HepG2 (cell line): ENCODE measurements at regions not wholly inside any gene's neighbourhood (a gene's known extent, or its start where the extent isn't known, plus 50 kb on each side); places are given as distances from the start of the nearest gene placed in this dataset.

Experiments used
- ATAC-seq: fragments of 200-7000 bp; cut with Tn5 transposase; 3 replicates; pipeline ENCODE4 v1.9.1; 2020; ENCODE audit warnings: mild to moderate bottlenecking, moderate library complexity
- BruUV-seq: library from RNA; stranded (reverse); fragments of 400-500 nt; replicated peaks from 2 replicates; lab custom pipeline; 2021; lab: Mats Ljungman, UMichigan
- CTCF ChIA-PET: fragments of 300-600 bp; formaldehyde crosslinking; extraction: SDS; loops from one replicate; lab custom pipeline; 2021; ENCODE audit warnings: low total read pairs, inconsistent platforms, low intra/inter-chr PET ratio; lab: Yijun Ruan, JAX
- POLR2A ChIA-PET: fragments of 350-600 bp; sonication (Branson Sonifier 250); formaldehyde crosslinking; loops from one replicate; lab custom pipeline; 2020; ENCODE audit warnings: antibody characterized with exemption, inconsistent platforms; lab: Yijun Ruan, JAX
- DNase-seq: peaks from one replicate; pipeline ENCODE4 v3.0.0-alpha.2; 2015; ENCODE audit warnings: low spot score
- FAIRE-seq: peaks from 3 replicates; lab custom pipeline; 2011; peaks lifted over from hg19 to GRCh38; lab: Jason Lieb, UNC
- H2AFZ ChIP-seq: one replicate; pipeline ENCODE4 v1.6.1; 2011; ENCODE audit warnings: low read length, inconsistent platforms
- H3K27ac ChIP-seq: fragments of 300-600 bp; 3 replicates; pipeline ENCODE4 v1.8.0; 2011; ENCODE audit warnings: mixed run types, mild to moderate bottlenecking, mixed read lengths, low read length, inconsistent platforms; ENCODE audit not compliant: insufficient read depth; ENCODE audit errors: extremely low read length
- H3K27me3 ChIP-seq, 2 experiments: fragments of 200-600 bp in 1 of 2; 2 replicates in 1 of 2; 3 replicates in 1 of 2; pipeline versions ENCODE4 v1.6.0 to v1.8.0; 2011; ENCODE audit warnings: low read length in 2 of 2, mild to moderate bottlenecking in 2 of 2, moderate library complexity in 2 of 2, inconsistent platforms in 1 of 2; ENCODE audit not compliant: insufficient read depth in 2 of 2, control insufficient read depth in 1 of 2
- H3K36me3 ChIP-seq, 2 experiments: fragments of 200-600 bp in 1 of 2; replicated peaks in 1 of 2; 2 replicates in 1 of 2; 3 replicates in 1 of 2; pipeline versions ENCODE4 v1.5.1 to v1.8.0; 2011; ENCODE audit warnings: low read length in 2 of 2, inconsistent platforms in 1 of 2; ENCODE audit not compliant: insufficient read depth in 2 of 2, control insufficient read depth in 1 of 2
- H3K4me1 ChIP-seq: 2 replicates; pipeline ENCODE4 v1.5.1; 2012; ENCODE audit warnings: low read length, inconsistent platforms; ENCODE audit not compliant: insufficient read depth
- H3K4me2 ChIP-seq: 2 replicates; pipeline ENCODE4 v1.6.0; 2011; ENCODE audit warnings: low read depth, low read length, inconsistent platforms
- H3K4me3 ChIP-seq, 3 experiments: fragments of 200-600 bp in 1 of 3; sonication (generic), shearing (Covaris generic) in 1 of 3; replicated peaks in 1 of 3; 2 replicates each; pipeline ENCODE4 v1.5.1; 2011 to 2016; ENCODE audit warnings: low read length in 3 of 3, inconsistent platforms in 2 of 3, low read depth in 2 of 3, mild to moderate bottlenecking in 2 of 3, control low read depth in 1 of 3, mixed read lengths in 1 of 3; ENCODE audit not compliant: insufficient read depth in 1 of 3
- H3K79me2 ChIP-seq: one replicate; pipeline ENCODE4 v1.6.1; 2011; ENCODE audit warnings: low read length, inconsistent platforms; ENCODE audit not compliant: insufficient read depth
- H3K9ac ChIP-seq: 2 replicates; pipeline ENCODE4 v1.6.0; 2011; ENCODE audit warnings: mild to moderate bottlenecking, low read depth, low read length, inconsistent platforms; ENCODE audit not compliant: insufficient read depth
- H3K9me3 ChIP-seq: 2 replicates; pipeline ENCODE4 v1.5.1; 2012; ENCODE audit warnings: mild to moderate bottlenecking, low read length
- H4K20me1 ChIP-seq: 2 replicates; pipeline ENCODE4 v1.6.0; 2011; ENCODE audit warnings: inconsistent platforms, mild to moderate bottlenecking, low read length, moderate library complexity; ENCODE audit not compliant: insufficient read depth
- CEBPB ChIP-seq: IDR thresholded peaks from 2 replicates; pipeline ENCODE4 v1.6.1; 2011; ENCODE audit warnings: low read depth, low read length, improper control_type of control experiment, borderline replicate concordance
- CHD4 ChIP-seq: fragments of 200-600 bp; sonication (generic); IDR thresholded peaks from 2 replicates; pipeline ENCODE4 v1.7.0; 2017; ENCODE audit warnings: mild to moderate bottlenecking, low read length, borderline replicate concordance
- JARID2 ChIP-seq: sonication (generic); formaldehyde crosslinking; IDR thresholded peaks from 2 replicates; pipeline ENCODE4 v1.8.1; 2023; ENCODE audit warnings: missing genetic modification reagents, inconsistent platforms; ENCODE audit not compliant: insufficient replicate concordance
- KDM4B ChIP-seq: sonication (generic); formaldehyde crosslinking; IDR thresholded peaks from 2 replicates; pipeline ENCODE4 v1.4.0; 2020; ENCODE audit warnings: missing genetic modification reagents
- PHF8 ChIP-seq: sonication (generic); formaldehyde crosslinking; IDR thresholded peaks from 2 replicates; pipeline ENCODE4 v1.5.0; 2020; ENCODE audit warnings: missing genetic modification reagents
- PRMT3 ChIP-seq: sonication (generic); formaldehyde crosslinking; IDR thresholded peaks from 2 replicates; pipeline ENCODE4 v1.8.1; 2022; ENCODE audit warnings: low read depth, mild to moderate bottlenecking, moderate library complexity, missing genetic modification reagents, borderline replicate concordance
- RBM22 ChIP-seq: fragments of 200-400 bp; formaldehyde crosslinking; optimal IDR thresholded peaks from 2 replicates; pipeline ENCODE3; 2017; ENCODE audit warnings: mild to moderate bottlenecking, low read length, moderate library complexity
- ZNF121 ChIP-seq: sonication (generic); formaldehyde crosslinking; IDR thresholded peaks from 2 replicates; pipeline ENCODE4 v1.5.0; 2020; ENCODE audit warnings: mild to moderate bottlenecking, missing genetic modification reagents
- ZNF33B ChIP-seq: sonication (generic); formaldehyde crosslinking; IDR thresholded peaks from 2 replicates; pipeline ENCODE4 v1.5.1; 2020; ENCODE audit warnings: mild to moderate bottlenecking, missing genetic modification reagents
- ZNF598 ChIP-seq: sonication (generic); formaldehyde crosslinking; IDR thresholded peaks from 2 replicates; pipeline ENCODE4 v1.5.1; 2020; ENCODE audit warnings: mild to moderate bottlenecking, missing genetic modification reagents, borderline replicate concordance
- ZNF720 ChIP-seq: sonication (generic); formaldehyde crosslinking; IDR thresholded peaks from 2 replicates; pipeline ENCODE4 v1.4.0; 2020; ENCODE audit warnings: missing genetic modification reagents
- whole genome bisulfite sequencing: methylation state at CpG from one replicate; pipeline ENCODE4 v1.1.6; 2017; ENCODE audit warnings: low lambda C conversion rate; 5-methylcytosine and 5-hydroxymethylcytosine counted together
- in situ Hi-C: cut with HindIII; loops from 2 replicates; pipeline ENCODE4 v1.10.0; 2017; ENCODE audit warnings: low pct_unique_long_range_greater_than_20kb; ENCODE audit not compliant: extremely low pct_ligation_motif_present
- intact Hi-C: fragments of 100-400 bp; cut with micrococcal nuclease; formaldehyde crosslinking; loops from one replicate; pipeline ENCODE4 v1.10.0; 2022; ENCODE audit not compliant: unreplicated experiment
- TF ChIP-seq, protein P1 (sequence below): sonication (generic); formaldehyde crosslinking; IDR thresholded peaks from 2 replicates; pipeline ENCODE4 v1.4.0; 2020; ENCODE audit warnings: mild to moderate bottlenecking, missing genetic modification reagents

- no peak for TF ChIP-seq ZNF33B (CRISPR knock-in tag)
- TF ChIP-seq, protein P1, sequence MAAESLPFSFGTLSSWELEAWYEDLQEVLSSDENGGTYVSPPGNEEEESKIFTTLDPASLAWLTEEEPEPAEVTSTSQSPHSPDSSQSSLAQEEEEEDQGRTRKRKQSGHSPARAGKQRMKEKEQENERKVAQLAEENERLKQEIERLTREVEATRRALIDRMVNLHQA (CRISPR knock-in tag): no peak
- TF ChIP-seq RBM22: no peak
- TF ChIP-seq CHD4: no peak
- no peak for TF ChIP-seq ZNF598 (CRISPR knock-in tag)
Observed at GRCh38 chr10:78417425-78418370, 384.0 kb downstream of the RPS24 start (continued).

GRCh38 chr10:78419481-78420265, 386.0 kb downstream of the RPS24 start:
- no peaks in the 10 kb centered on the region for H4K20me1 ChIP-seq
- BruUV-seq: no TSS peak
- no peak for TF ChIP-seq KDM4B (CRISPR knock-in tag)
- TF ChIP-seq PRMT3 (CRISPR knock-in tag): no peak
- peak; percentile 58; the same call in 1 of the 2 replicates for TF ChIP-seq CEBPB
- TF ChIP-seq ZNF121: no peak
- no peak for TF ChIP-seq JARID2 (CRISPR knock-in tag)
- no peak for TF ChIP-seq ZNF720 (CRISPR knock-in tag)
- no peak for TF ChIP-seq PHF8 (CRISPR knock-in tag)
- no peaks in the 10 kb centered on the region for H3K36me3 ChIP-seq
- ChIA-PET CTCF (no interaction called here), POLR2A (no interaction called here)
- H3K9me3 ChIP-seq: no peaks in the 10 kb centered on the region
- no peak for DNase-seq
- H3K27ac ChIP-seq: no peak overlapping the region
- peaks cover 5 to 63% of the 10 kb centered on the region in 2 experiments; a peak in 4 of 5 replicates for H3K27me3 ChIP-seq
- no peak overlapping the region for H2AFZ ChIP-seq
- intact Hi-C loops (loop anchor here (10.0 kb wide), 1 partner anchor 375 kb away; no protein-coding TSS in a partner anchor), in situ Hi-C loops (no loop called here)
- no peak for FAIRE-seq
- H3K4me3 ChIP-seq: no peak overlapping the region
- H3K4me1 ChIP-seq: no peaks in the 10 kb centered on the region
- H3K9ac ChIP-seq: no peak overlapping the region
- 50% methylated on average over 14 of the region's 14 CpGs for WGBS
- no peak for ATAC-seq
- H3K4me2 ChIP-seq: no peak overlapping the region
- no peaks in the 10 kb centered on the region for H3K79me2 ChIP-seq
